ENCODE measurements at regions not wholly inside any gene's neighbourhood (a gene's known extent, or its start where the extent isn't known, plus 50 kb on each side); places are given as distances from the start of the nearest gene placed in this dataset.
"Not testable (repeated sequence)": the region's sequence is repeated elsewhere in the genome, so short reads cannot be mapped to it uniquely, and the experiment has no call there.

DNA sequence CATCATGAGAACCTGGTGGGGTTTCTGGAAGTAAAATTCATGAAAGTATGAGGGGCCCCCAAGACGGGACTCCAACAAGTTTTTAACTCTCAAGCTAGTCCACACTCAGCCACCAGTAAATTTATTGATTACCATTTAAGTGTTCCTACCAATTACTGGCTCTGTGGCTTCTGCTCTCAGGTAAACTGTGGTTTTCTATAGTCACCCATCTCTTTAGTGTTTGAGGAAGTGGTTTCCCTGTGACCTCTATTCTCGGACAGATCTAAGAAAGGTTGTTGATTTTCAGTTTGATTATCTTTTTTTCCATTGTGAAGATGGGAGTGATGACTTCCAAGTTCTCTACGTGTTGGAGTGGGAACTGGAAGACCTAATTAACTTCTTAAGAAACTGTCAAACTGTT lies 869.6 kb downstream of the CDY1 start:
- not testable (repeated sequence) for DNase-seq (ENCODE audit: low read depth)

GRCh38 chrY:26521436-26521835 lies 899.5 kb downstream of the CDY1 start:
- not testable (repeated sequence) for H3K4me3 ChIP-seq (ENCODE audit: low read depth, low read length); DNase-seq (ENCODE audit: low read depth)

More for the DNA sequence above, 869.6 kb downstream of the CDY1 start:
- not testable (repeated sequence) for H3K4me3 ChIP-seq (ENCODE audit: low read depth, low read length)

DNA sequence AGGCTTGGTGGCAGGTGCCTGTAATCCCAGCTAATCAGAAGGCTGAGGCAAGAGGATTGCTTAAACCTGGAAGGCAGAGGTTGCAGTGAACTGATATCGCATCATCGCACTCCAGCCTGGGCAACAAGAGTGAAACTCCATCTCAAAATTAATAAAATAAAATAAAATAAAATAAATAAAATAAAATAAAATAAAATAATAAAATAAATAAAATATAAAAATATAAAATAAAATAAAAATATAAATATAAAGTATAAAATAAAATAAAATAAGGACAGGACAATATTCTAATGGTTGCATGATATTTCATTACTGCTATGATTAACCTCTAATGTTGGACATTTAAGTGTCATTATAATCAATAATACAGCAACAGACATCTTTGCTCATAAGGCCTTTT lies 933.1 kb downstream of the CDY1 start:
- no peak for DNase-seq (ENCODE audit: low read depth)
- no peak for TF ChIP-seq CTCF (conservative IDR thresholded peaks at IDR 0.05; ENCODE audit: low read depth, low read length)
- no peak overlapping the region for H3K4me3 ChIP-seq (ENCODE audit: low read depth, low read length)

DNA sequence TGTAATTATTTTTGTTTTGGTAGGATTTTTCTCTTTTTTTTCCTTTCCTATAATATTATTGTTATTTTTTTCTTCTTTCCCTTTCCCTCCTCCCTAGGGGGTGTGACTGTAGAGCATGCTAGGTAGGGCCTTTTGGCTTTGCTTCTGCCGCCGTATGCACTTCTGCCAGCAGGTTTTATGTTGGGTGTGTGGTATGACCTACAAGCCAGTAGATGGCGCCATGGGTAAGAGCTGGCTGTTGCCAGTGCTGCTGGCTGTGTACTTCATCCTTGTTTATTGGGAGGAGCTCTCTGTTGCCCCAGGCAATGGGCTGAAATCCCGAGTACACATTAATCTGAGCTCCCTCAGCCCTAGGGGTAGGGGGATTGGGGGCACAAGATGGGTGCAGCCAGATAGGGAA lies 941.1 kb downstream of the CDY1 start:
- H3K4me3 ChIP-seq (ENCODE audit: low read depth, low read length) = not testable (repeated sequence)
- peak; percentile 13 for TF ChIP-seq CTCF (conservative IDR thresholded peaks at IDR 0.05; ENCODE audit: low read depth, low read length)

More for the DNA sequence above, 941.1 kb downstream of the CDY1 start:
- peak; percentile 17 for DNase-seq (ENCODE audit: low read depth)
